Testis (tissue), 2 donors: ENCODE measurements at regions not wholly inside any gene's neighbourhood (a gene's known extent, or its start where the extent isn't known, plus 50 kb on each side); places are given as distances from the start of the nearest gene placed in this dataset.

Experiments
- CTCF ChIP-seq, 3 experiments: fragments of 450-650 bp in 2 of 3; fragments of 200-600 bp in 1 of 3; sonication (generic) in 1 of 3; IDR thresholded peaks; one replicate each; pipeline ENCODE4 v1.5.1; 2016 to 2019; ENCODE audit warnings: antibody characterized with exemption in 3 of 3, mild to moderate bottlenecking in 2 of 3, moderate library complexity in 1 of 3
- POLR2A ChIP-seq: fragments of 450-650 bp; IDR thresholded peaks from one replicate; pipeline ENCODE4 v1.6.1; 2017; ENCODE audit warnings: antibody characterized with exemption, mild to moderate bottlenecking, moderate library complexity

DNA sequence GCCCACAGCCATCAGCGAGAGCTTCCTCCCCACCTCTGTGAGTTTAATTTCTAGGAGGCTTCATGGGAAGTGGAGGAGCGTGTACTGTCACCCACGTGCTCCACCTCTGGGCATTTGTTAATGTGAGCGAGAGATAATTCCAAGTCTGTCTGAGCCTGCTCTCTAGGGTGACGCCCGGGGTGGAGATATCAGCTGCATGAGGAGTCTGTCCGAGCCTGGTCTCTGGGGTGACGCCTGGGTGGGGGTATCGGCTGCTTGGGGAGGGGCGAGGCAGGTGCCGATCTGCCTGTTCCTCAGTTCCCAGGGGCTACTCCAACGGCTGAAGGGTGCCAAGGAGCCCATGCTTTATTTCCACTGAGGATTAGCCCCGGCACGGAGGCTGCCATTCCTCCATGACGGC lies 735.0 kb downstream of the BRD1 start:
- TF ChIP-seq CTCF (IDR thresholded peaks at IDR 0.05) (no peak), POLR2A (no peak)
